DMS79 (cell line): ENCODE measurements at regions not wholly inside any gene's neighbourhood (a gene's known extent, or its start where the extent isn't known, plus 50 kb on each side); places are given as distances from the start of the nearest gene placed in this dataset.

ENCODE experiments used
- DNase-seq: peaks from one replicate; lab custom pipeline; 2025; lab: John Stamatoyannopoulos, UW

DNA sequence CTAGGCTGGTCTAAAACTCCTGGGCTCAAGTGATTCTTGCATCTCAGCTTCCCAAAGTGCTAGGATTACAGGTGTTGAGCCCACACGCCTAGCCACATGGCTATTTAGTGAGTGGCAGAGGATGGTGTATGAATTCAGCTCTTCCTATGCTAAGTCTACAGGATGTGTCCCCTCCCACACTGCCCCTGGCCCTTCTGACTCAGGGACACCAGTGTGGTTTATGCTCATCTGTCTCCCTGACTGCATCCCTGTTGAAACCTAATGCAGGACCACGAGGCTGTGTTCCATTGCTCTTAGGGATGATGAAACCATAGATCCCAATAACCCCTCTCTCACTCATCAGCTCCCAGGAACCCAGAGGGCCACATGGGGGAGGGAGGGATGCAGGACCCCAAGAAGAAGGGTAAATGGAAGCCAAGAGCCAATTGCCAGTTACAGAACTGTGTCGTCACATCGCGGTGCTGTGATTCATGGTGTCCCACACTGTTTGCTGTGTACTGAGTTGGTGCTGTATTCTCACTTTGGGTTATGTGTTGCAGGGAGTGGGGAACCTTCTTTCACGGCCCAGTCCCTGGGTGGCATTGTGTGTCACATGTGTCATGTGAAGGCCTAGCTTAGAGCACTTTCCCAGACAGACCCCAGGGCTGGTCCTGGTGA is 102.9 kb upstream of the HAAO start:
- no peak for DNase-seq

DNA sequence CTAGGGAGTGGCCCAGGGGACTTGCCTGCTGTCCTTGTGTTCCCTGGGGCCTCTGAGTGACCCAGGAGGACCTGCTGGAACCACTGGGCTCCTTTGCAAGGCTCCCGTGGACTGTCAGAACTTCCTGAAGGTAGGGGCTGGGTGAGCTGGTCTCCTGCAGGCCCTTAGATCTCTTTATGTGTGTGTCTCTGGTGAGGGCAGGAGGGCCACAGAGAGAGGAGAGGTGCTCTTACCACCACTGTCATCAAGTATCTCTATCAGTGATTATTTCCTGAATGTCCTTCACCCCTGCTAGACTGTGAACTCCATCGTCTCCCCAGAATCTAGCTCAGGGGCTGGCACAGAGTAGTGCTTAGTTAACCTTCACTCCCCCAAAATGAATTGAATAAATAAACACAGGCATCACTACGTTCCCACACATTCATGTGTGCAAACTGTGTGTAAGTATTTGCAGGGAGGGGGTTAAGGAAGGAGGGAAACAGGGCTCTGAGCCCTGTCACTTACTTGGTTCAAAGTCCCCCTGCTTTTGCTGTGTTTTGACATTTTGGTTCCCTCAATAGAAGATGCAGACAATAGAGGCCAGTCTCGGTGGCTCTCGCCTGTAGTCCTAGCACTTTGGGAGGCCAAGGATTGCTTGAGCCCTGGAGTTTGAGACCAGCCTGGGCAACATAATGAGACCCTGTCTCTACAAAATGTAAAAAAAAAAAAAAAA is 100.8 kb upstream of the HAAO start:
- DNase-seq: no peak

DNA sequence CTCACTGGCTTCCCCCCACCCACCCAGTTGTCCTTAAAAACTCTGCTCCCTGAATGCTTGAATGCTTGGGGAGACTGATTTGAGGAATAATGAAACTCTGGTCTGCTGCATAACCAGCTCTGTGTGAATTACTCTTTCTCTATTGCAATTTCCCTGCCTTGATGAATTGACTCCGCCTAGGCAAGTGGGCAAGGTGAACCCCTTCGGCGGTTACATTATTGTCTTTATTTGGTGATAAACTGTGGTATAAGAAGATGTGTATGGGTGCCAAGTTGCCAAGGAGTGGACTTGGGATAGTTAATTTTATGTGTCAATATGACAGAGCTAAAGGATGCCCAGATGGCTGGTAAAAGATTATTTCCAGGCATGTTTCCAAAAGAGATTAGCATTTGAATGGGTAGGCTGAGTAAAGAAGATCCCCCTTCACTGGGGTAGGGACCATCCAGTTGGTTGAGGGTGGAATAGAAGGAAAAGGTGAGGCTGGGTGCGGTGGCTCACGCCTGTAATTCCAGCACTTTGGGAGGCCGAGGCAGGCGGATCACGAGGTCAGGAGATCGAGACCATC is 98.5 kb upstream of the HAAO start:
- no peak for DNase-seq

DNA sequence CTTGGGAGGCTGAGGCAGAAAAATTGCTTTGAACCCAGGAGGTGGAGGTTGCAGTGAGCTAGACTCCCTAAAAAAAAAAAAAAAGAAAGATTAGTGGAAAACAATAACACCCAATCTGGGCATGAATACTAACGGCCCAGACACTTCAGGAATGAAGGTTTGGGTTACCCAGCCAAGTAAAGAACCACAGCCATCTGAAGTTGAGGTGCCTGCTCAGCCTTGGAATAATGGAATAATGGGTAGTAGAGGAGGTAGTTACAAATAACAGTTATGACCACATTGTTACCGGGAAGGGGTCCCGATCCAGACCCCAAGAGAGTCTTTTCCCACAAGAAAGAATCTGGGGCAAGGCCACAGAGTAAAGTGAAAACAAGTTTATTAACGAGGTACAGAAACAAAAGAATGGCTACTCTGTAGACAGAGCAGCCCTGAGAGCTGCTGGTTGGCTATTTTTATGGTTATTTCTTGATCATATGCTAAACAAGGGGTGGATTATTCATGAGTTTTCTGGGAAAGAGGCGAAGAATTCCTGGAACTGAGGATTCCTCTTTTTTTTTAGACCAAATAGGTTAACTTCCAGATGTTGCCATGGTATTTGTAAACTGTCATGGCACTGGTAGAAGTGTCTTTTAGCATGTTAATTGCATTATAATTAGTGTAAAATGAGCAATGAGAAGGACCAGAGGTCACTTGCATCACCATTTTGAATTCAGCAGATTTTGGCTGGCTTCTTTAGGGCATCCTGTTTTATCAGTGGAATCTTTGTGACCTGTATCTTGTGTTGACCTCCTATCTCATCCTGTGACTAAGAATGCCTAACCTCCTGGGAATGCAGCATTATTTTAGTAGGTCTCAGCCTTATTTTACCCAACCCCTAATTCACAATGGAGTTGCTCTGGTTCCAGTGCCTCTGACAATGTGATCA is 96.2 kb upstream of the HAAO start:
- DNase-seq: no peak

DNA sequence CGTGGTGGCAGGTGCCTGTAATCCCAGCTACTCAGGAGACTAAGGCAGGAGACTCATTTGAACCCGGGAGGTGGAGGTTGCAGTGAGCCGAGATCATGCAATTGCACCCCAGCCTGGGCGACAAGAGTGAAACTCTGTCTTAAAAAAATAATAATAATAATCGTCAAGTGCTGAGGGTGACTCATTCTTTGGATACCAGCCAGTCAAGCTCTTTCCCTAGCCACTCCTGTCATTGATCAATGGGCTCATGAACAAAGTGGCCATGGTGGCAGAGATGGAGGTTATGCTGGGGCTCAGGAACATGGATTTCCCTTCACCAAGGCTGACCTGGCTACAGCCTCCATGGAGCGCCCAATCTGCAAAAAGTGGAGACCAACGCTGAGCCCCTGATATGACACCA is 94.5 kb upstream of the HAAO start:
- no peak for DNase-seq

DNA sequence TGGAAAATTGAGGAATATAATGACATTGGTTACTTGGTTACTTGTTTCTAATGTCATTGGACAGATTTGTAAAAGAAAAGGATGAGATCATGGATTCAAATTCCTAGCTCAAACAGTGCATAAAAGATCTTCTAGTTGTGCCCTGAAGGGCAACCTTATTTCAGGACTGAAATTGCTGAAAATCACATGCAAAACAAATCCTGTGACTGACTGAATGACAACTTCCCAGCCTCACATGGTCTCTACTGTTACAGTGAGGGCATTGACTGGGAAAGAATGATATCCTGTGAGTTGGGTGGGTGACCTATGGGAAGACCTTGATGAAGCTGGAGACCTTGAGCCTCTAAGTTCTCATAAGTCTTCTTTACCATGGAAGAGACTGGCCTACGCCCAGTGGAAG is 90.4 kb upstream of the HAAO start:
- DNase-seq: no peak

DNA sequence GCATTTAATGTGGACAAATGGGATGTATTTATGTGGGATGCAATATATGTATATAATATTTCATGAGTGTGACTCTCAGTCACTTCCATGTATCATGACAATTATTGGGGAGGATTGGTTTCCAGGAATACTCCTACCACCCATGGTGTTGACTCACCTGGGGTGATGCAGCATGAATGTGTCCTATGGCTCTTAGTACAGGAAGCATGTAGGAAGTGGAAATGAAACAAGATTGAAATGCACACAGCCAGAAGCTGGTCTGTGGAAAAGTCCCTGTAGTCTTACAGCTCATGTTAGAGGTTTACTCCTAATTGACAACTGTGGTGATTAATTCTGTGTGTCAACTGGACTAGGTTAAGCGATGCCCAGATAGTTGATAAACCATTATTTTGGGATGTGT is 89.3 kb upstream of the HAAO start:
- DNase-seq: no peak

DNA sequence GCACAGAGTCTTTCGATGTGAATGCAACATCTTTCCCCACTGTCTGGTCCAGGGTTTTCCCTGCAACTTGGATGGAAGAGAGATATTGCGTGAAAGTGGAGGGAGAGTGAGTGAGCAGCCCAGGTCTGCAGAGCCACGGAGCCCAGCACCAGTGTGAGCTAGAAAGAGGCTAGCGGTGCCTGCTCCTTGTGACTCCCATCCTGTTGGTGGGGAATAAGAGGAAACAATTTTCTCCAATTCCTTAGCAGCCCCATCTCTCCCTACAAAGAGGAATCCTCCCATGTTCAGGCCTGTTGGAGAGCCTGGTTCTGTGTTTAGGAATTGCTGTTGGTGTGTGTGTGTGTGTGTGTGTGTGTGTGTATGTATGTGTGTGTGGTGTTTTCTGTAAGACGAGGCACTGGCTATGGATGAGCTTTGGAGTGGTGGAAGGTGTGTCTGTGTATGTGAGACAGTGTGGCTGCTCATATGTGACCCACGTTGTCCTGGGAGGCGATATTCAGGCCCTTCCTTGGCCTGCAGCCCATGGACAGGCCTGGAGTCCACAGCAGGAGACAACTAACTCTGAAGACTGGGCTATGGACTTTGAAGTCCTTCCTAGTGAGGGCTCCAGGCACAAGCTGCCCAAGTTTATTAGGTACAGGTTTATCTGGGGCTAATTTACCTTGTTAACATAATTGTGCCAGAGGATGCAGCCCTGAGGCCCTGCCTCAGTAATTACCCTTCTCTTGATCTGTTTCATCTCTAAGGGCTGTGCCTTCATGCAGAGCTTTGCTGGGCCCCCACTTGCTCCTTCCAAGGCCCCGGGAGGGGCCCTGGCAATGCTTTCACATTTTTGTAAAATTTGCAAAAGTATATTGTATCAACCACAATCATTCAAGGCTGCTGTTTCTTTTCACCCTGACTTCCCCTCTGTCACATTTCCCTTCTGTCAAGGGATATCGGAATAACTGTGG is 88.6 kb upstream of the HAAO start:
- no peak for DNase-seq

DNA sequence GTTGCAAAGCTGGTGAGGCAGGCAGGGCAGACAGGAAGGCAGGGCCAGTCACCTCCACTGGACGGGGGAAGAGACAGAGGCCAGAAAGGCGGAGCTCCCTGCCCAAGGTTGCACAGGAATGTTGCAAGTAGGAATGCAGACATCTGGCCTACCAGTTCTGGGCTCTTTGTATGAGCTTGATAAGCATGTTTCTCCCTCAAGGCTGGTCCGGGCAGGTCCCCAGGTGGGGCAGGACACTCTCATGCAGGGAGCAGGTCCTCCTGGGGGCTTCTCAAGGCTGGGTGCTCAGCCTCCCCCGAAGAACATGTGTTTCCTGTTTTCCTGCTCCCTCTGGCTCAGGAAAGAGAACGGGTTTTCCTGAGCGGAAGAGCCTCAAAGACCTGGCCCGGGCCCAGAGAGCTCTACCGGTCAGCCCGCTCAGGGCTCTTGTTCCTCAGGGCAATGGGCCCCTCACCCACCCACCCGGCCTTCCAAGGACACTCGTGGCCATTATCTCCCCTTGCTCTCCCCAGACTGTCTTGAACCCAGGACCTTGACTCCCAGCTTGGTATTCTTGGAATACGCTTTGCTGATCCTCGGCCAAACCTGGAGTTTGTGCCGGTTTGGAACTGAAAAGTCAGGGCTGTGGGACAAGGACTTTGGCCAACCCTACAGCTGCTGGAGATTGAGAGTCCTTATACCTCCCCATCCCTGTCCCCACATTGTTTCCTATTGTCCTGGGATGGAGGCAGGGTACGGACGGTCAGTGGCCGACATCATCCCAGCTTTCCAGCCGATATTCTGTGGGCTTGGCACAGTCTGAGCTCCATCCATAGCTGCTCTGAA is 87.7 kb upstream of the HAAO start:
- DNase-seq: no peak

DNA sequence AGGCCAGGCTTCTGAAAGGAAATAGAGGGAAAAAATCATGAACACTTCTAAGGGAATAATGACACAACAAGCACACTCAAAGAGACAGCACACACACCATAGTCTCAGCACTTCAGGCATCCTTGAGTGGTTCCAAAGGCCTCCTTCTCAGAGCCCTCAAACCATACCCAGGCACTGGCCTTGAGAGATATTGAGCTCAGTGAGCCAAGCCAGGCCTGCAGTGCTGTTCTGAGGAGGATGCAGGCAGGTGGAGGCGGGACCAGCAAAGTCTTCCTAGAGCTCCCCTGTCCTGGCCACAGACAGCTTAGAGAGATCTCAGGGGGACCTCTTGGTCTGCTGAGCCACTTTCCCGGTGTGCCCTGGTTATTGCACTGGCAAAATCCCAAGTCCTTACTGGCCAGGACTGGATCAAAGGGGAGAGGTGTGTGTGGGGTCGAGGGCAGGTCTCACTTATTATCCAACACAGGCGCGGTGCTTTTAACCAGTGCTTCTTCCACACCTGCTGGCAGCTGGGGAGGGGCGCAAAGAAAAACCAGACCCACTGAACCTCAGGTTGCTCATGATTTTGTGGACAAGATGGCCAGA is 86.8 kb upstream of the HAAO start:
- DNase-seq: peak; percentile 54

DNA sequence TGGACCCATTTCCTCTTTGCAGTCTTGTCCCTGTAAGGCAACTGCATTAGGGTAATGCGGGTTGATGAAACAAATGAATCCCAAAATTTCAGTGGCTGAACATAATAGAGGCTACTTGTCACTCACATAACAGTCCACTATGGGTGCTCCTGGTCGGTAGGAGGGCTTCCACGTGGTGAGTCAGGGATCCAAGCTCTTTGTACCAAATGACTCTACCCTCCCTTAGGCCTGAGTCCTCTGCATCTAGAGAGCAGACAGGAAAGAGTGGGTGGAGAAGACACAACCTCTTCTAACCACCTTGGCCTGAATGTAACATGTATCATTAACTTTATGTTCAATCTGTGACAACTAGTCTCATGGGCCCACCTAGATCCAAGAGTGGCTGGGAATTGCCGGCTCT is 86.2 kb upstream of the HAAO start:
- no peak for DNase-seq

DNA sequence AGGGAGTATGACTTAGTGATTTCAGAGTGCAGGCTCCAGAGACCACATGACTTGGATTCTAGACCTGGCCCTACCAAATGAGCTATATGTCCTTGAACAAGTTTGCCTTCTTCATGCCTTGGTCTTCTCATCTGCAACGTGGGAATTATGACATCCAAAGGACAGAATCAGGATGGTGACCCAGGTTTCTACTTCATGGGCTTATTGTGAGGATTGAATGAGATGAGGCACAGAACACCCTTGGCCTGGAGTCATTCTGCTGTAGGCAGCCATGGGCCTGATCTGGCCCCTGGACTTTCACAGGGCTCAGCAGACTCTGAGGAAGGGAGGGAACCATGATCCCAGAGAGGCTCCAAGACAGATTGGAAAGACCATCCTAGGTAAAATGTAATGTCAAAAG is 85.6 kb upstream of the HAAO start:
- DNase-seq: no peak

DNA sequence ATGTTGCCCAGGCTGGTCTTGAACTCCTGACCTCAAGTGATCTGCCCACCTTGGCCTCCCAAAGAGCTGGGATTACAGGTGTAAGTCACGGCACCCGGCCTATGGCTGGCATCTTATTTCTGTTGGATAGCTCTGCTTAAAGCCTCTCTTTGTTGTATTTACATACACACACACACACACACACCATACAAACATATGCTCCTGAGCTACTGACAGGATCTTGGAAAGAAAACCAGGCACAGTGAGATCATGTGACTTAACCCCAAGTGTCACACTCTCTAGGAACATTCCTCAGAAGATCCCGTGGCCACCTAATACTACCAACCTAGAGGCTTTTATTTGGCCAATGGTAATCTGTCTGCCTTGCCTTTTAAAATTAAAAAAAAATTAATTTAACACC is 85.1 kb upstream of the HAAO start:
- no peak for DNase-seq

DNA sequence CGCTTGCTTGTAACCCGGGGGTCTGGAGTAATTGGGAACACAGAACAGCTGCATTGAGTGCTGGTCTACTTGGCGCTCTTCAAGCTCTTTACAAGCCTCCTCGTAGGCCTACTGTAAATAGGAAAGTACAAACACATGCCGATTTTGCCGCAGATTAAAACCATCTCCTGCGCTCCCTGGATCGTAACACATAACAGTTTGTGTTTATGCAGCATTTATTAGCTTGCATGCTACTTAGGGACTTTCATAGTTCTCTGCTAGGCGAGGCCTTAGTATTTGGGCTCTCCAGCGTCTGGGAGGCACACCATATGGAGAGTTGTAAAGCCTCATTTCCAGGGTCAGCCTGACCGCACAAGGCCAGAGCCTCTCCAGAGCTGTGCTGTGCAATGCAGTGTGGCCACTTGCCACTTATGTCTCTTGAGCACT is 84.0 kb upstream of the HAAO start:
- peak; percentile 40 for DNase-seq

DNA sequence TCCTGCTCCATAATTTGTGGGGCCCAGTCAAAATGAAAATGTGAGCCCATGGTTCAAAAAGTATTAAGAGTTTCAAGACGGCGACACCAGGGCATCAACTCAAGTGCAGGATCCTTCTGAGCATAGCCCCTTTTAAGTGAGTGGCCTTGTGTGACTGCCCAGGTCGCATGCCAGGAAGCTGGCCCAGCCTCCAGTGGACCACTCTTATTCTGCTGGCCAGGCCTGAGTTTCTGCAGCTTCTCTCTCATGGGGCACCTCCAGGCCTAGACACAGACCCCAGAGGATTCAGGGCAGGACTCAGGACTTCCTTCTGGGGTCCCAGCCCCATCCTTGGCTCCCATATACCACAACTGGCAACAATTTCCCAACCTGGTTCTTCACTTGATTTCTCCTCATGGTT is 83.5 kb upstream of the HAAO start:
- DNase-seq: no peak

DNA sequence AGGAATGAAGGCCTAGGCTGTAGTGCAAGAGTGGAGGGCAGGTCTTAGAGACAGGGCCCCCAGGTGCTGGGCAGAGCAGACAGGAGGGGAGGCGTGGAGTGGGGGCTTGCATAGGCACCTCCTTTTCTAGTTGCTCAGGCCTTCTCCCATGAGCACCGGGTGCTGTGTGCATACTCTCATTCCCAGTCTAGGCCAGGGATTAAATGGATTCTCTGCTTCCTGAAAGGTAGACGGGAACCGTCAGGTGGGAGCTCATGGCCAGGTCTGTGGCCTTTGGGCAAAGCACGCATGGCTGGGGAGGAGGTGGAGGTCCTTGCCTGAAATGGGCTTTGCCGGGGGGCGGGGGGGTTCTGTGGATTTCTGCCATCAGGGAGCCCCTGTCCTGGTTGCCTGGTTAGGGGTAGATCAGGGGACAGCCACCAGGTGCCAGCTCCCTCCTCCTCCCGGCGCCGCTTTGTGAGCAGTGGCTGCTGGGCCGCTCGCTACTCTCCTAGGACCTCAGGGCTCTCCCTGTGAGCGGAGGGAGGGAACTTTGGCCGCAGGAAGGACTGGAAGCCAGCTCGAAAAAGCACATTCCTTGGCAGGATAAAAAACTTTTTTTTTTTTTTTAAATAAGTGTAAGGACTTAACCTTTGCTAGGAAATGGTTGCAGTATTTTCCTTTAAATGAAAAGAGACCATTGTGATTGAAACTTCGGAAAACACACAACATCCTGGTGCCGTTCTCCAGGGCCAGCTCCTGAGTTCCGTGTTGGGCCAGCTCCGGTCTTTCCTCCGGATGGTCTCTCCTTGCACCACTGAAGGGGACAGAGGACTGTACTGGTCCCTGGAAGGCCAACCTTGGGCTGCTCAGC is 82.8 kb upstream of the HAAO start:
- DNase-seq: no peak

DNA sequence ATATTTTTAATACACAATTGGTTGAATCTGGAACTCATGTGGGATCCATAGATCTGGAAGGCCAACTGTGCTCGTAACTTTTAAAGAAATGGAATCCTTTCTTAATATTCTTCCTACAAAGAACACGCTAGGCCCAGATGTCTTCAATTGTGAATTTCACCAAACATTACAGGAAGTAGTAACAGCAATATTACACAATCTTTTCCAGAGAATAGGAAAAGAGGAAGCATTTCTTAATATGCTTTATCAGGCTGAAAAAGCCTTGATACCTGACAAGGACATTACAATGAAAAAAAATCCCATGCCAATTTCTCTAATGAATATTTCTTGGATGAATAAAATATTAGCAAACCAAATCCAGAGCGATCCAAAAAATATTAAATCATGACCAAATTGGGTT is 80.3 kb upstream of the HAAO start:
- DNase-seq: no peak

DNA sequence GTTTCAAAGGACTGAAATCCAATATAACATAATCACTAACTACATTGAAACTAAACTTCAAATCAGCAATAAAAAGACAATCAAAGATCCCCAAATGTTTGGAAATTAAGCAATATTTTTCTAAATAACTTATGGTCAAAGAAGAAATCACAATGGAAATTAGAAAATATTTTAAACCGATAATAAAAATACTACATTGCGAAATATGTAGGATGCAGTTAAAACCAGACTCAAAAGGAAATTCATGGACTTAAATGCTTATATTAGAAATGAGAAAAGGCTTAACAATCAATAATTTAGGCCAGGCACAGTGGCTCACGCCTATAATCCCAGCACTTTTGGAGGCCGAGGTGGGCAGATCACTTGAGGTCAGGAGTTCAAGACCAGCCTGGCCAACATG is 79.0 kb upstream of the HAAO start:
- DNase-seq: no peak

DNA sequence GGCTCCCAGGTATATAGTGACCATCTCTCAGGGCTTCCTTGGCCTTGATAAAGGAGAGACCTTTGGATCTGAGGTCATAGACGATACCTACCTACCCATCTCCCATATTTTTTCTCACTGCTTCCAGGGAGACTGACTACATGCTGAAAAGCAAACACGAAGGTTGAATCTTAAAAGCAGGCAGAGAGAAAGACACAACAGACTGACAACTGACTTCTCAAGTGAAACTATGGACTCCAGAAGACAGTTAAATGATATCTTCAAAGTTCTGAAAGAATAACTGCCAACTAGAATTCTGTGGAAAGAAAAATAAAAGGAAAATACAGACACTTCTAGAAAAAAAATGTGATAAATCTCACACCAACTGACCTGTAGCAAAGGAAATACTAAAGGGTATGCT is 76.5 kb upstream of the HAAO start:
- DNase-seq: no peak
